Astrocyte (in vitro differentiated cells and primary cell): ENCODE measurements at regions not wholly inside any gene's neighbourhood (a gene's known extent, or its start where the extent isn't known, plus 50 kb on each side); places are given as distances from the start of the nearest gene placed in this dataset.

Source experiments
- DNase-seq: peaks from one replicate; pipeline ENCODE4 v3.0.0-alpha.2; 2010; ENCODE audit warnings: low read depth
- FAIRE-seq: peaks from 2 replicates; lab custom pipeline; 2011; peaks lifted over from hg19 to GRCh38; lab: Jason Lieb, UNC
- H2AFZ ChIP-seq: 2 replicates; pipeline ENCODE4 v1.6.0; 2012; ENCODE audit warnings: low read depth, low read length, inconsistent platforms
- H3K27ac ChIP-seq: 2 replicates; pipeline ENCODE4 v1.5.1; 2011; ENCODE audit warnings: low read depth, low read length, inconsistent platforms
- H3K27me3 ChIP-seq: 2 replicates; pipeline ENCODE4 v1.6.0; 2011; ENCODE audit warnings: low read length, inconsistent platforms; ENCODE audit not compliant: insufficient read depth
- H3K36me3 ChIP-seq: 2 replicates; pipeline ENCODE4 v1.5.1; 2011; ENCODE audit warnings: low read length, inconsistent platforms; ENCODE audit not compliant: insufficient read depth
- H3K4me1 ChIP-seq: 2 replicates; pipeline ENCODE4 v1.5.1; 2011; ENCODE audit warnings: low read length, inconsistent platforms; ENCODE audit not compliant: insufficient read depth
- H3K4me2 ChIP-seq: 2 replicates; pipeline ENCODE4 v1.6.0; 2012; ENCODE audit warnings: low read length, inconsistent platforms
- H3K4me3 ChIP-seq: 2 replicates; pipeline ENCODE4 v1.5.1; 2011; ENCODE audit warnings: low read depth, mild to moderate bottlenecking, low read length, inconsistent platforms; ENCODE audit not compliant: insufficient read depth
- H3K79me2 ChIP-seq: 2 replicates; pipeline ENCODE4 v1.6.0; 2012; ENCODE audit warnings: mild to moderate bottlenecking, low read length, inconsistent platforms; ENCODE audit not compliant: insufficient read depth
- H3K9ac ChIP-seq: 2 replicates; pipeline ENCODE4 v1.6.0; 2012; ENCODE audit warnings: mild to moderate bottlenecking, low read length, inconsistent platforms
- H3K9me3 ChIP-seq: 2 replicates; pipeline ENCODE4 v1.5.1; 2012; ENCODE audit warnings: low read depth, mild to moderate bottlenecking, low read length, inconsistent platforms; ENCODE audit not compliant: insufficient read depth
- H4K20me1 ChIP-seq: 2 replicates; pipeline ENCODE4 v1.6.0; 2012; ENCODE audit warnings: low read length, inconsistent platforms; ENCODE audit not compliant: insufficient read depth
- H3K27ac Mint-ChIP-seq: one replicate; pipeline ENCODE4 v1.8.0; 2021; ENCODE audit warnings: mild to moderate bottlenecking, mixed read lengths; ENCODE audit not compliant: unreplicated experiment
- H3K27me3 Mint-ChIP-seq: one replicate; pipeline ENCODE4 v1.8.0; 2021; ENCODE audit warnings: low read depth, mixed read lengths; ENCODE audit not compliant: unreplicated experiment
- H3K36me3 Mint-ChIP-seq: one replicate; pipeline ENCODE4 v1.8.0; 2021; ENCODE audit warnings: low read depth, mixed read lengths; ENCODE audit not compliant: unreplicated experiment
- H3K4me1 Mint-ChIP-seq: one replicate; pipeline ENCODE4 v1.8.0; 2021; ENCODE audit warnings: low read depth, mixed read lengths; ENCODE audit not compliant: unreplicated experiment
- H3K4me3 Mint-ChIP-seq: one replicate; pipeline ENCODE4 v1.8.0; 2021; ENCODE audit warnings: mild to moderate bottlenecking, moderate library complexity, mixed read lengths; ENCODE audit not compliant: unreplicated experiment
- H3K9me3 Mint-ChIP-seq: one replicate; pipeline ENCODE4 v1.8.0; 2021; ENCODE audit warnings: mild to moderate bottlenecking, mixed read lengths; ENCODE audit not compliant: unreplicated experiment
- CTCF ChIP-seq: IDR thresholded peaks from 2 replicates; pipeline ENCODE4 v1.5.1; 2011; ENCODE audit warnings: low read depth, mild to moderate bottlenecking, inconsistent platforms, low read length, moderate library complexity; ENCODE audit not compliant: insufficient read depth
- EZH2 ChIP-seq: IDR thresholded peaks from 2 replicates; pipeline ENCODE4 v1.6.1; 2012; ENCODE audit warnings: mild to moderate bottlenecking, low read length, inconsistent platforms; ENCODE audit not compliant: insufficient read depth

GRCh38 chr5:164073081-164073480, 567.7 kb downstream of the MAT2B start:
- no peak for FAIRE-seq
- no peak overlapping the region for H3K4me2 ChIP-seq
- no peaks in the 10 kb centered on the region for H3K27me3 ChIP-seq

DNA sequence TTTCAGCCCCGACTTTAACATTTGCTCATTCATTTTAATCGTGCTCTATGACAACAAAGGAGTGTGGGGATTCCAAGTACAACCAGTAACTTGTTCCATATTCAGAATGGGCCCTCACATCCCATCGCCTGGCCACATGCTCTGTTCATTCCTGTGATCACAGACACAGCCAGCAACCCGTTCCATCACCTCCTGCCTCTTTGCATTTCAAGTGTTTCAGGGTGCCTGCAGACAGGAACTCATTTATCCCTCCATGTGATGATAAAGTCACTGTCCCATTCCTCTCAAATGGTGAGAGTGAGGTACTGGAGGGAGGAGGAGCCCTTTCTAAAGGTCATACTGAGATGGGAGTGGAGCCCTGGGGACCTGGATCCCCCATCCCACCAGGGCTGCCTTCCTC, 571.1 kb downstream of the MAT2B start:
- Histone ChIP-seq H2AFZ (no peak overlapping the region), H3K9ac (no peak overlapping the region), H3K9me3 (no peaks in the 10 kb centered on the region), H3K79me2 (no peaks in the 10 kb centered on the region), H4K20me1 (no peaks in the 10 kb centered on the region), H3K27me3 (no peaks in the 10 kb centered on the region), H3K4me1 (no peaks in the 10 kb centered on the region), H3K4me2 (no peak overlapping the region), H3K27ac (no peak overlapping the region), H3K4me3 (no peak overlapping the region), H3K36me3 (no peaks in the 10 kb centered on the region)
- Mint-ChIP-seq H3K27me3 (no peaks in the 10 kb centered on the region), H3K9me3 (no peaks in the 10 kb centered on the region), H3K4me1 (no peaks in the 10 kb centered on the region), H3K27ac (no peak overlapping the region), H3K36me3 (no peaks in the 10 kb centered on the region), H3K4me3 (no peak overlapping the region)
- no peak for DNase-seq
- no peak for FAIRE-seq
- TF ChIP-seq EZH2 (no peak), CTCF (no peak)

More at GRCh38 chr5:164073081-164073480, 567.7 kb downstream of the MAT2B start:
- Histone ChIP-seq H3K4me3 (no peak overlapping the region), H3K79me2 (no peaks in the 10 kb centered on the region), H3K9ac (no peak overlapping the region), H3K36me3 (no peaks in the 10 kb centered on the region), H2AFZ (no peak overlapping the region), H4K20me1 (no peaks in the 10 kb centered on the region), H3K9me3 (no peaks in the 10 kb centered on the region), H3K4me1 (no peaks in the 10 kb centered on the region), H3K27ac (no peak overlapping the region)
- no peak overlapping the region for H3K27ac Mint-ChIP-seq
- H3K9me3 Mint-ChIP-seq = no peaks in the 10 kb centered on the region
- no peaks in the 10 kb centered on the region for H3K27me3 Mint-ChIP-seq
- H3K36me3 Mint-ChIP-seq = no peaks in the 10 kb centered on the region
- TF ChIP-seq EZH2 (no peak), CTCF (no peak)
- no peak overlapping the region for H3K4me3 Mint-ChIP-seq
- DNase-seq = no peak
- no peaks in the 10 kb centered on the region for H3K4me1 Mint-ChIP-seq

DNA sequence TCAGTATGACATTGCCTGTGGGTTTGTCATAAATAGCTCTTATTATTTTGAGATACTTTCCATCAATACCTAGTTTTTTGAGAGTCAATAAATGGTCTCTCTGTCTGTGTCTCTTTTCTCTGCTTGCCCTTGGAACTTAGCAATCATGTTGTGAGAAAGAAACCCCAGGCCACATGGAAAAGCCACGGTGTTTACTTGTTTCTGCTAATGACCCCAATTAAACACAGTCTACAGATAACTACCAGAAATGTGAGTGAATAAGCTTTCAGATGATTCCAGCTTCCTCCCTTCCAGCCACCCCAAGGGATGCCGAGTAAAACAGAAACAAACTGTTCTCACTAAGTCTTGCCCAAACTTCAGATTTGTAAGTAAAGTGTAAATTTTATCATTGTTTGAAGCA, 584.9 kb downstream of the MAT2B start:
- H3K79me2 ChIP-seq = no peaks in the 10 kb centered on the region
- no peaks in the 10 kb centered on the region for H3K9me3 ChIP-seq
- no peaks in the 10 kb centered on the region for H4K20me1 ChIP-seq
- H3K36me3 Mint-ChIP-seq = no peaks in the 10 kb centered on the region
- no peak overlapping the region for H2AFZ ChIP-seq
- H3K27ac ChIP-seq = no peak overlapping the region
- H3K9me3 Mint-ChIP-seq = no peaks in the 10 kb centered on the region
- no peaks in the 10 kb centered on the region for H3K4me1 ChIP-seq
- no peaks in the 10 kb centered on the region for H3K4me1 Mint-ChIP-seq
- no peak for FAIRE-seq
- no peak overlapping the region for H3K4me3 Mint-ChIP-seq
- H3K9ac ChIP-seq = no peak overlapping the region
- H3K36me3 ChIP-seq = no peaks in the 10 kb centered on the region
- TF ChIP-seq CTCF (no peak), EZH2 (no peak)
- no peak overlapping the region for H3K27ac Mint-ChIP-seq
- H3K4me3 ChIP-seq = no peak overlapping the region
- H3K27me3 ChIP-seq = no peaks in the 10 kb centered on the region
- no peak for DNase-seq
- no peak overlapping the region for H3K4me2 ChIP-seq
- no peaks in the 10 kb centered on the region for H3K27me3 Mint-ChIP-seq
